Spleen (tissue), 11 donors: ENCODE measurements at regions not wholly inside any gene's neighbourhood (a gene's known extent, or its start where the extent isn't known, plus 50 kb on each side); places are given as distances from the start of the nearest gene placed in this dataset.

Experiments used
- DNase-seq: peaks from one replicate; pipeline ENCODE4 v3.0.0-alpha.2; 2020
- H3K27ac ChIP-seq, 8 donors: fragments of 200-600 bp; sonication (generic) in 7 of 8; 1 replicate in 4 of 8; 2 replicates in 4 of 8; pipeline versions ENCODE4 v1.5.0 to v1.8.0; 2016 to 2021; ENCODE audit warnings: inconsistent platforms in 4 of 8, mild to moderate bottlenecking in 4 of 8, moderate library complexity in 1 of 8
- H3K27me3 ChIP-seq, 7 donors: fragments of 200-600 bp; sonication (generic) in 6 of 7; replicated peaks in 1 of 7; 1 replicate in 4 of 7; 2 replicates in 3 of 7; pipeline versions ENCODE4 v1.5.0 to v1.8.0; 2016 to 2021; ENCODE audit warnings: inconsistent platforms in 3 of 7, mild to moderate bottlenecking in 1 of 7
- H3K36me3 ChIP-seq, 6 donors: fragments of 200-600 bp; sonication (generic) in 5 of 6; 1 replicate in 4 of 6; 2 replicates in 2 of 6; pipeline versions ENCODE4 v1.5.0 to v1.8.0; 2016 to 2021; ENCODE audit warnings: inconsistent platforms in 2 of 6
- H3K4me1 ChIP-seq, 6 donors: fragments of 200-600 bp; sonication (generic) in 5 of 6; 1 replicate in 3 of 6; 2 replicates in 3 of 6; pipeline versions ENCODE4 v1.5.0 to v1.8.0; 2016 to 2021; ENCODE audit warnings: inconsistent platforms in 3 of 6
- H3K4me3 ChIP-seq, 8 donors: fragments of 200-600 bp; sonication (generic) in 7 of 8; 1 replicate in 4 of 8; 2 replicates in 4 of 8; pipeline versions ENCODE4 v1.5.0 to v1.8.0; 2016 to 2021; ENCODE audit warnings: inconsistent platforms in 4 of 8, mild to moderate bottlenecking in 4 of 8, moderate library complexity in 2 of 8
- H3K9me3 ChIP-seq, 8 donors: fragments of 200-600 bp; sonication (generic) in 7 of 8; 1 replicate in 4 of 8; 2 replicates in 4 of 8; pipeline versions ENCODE4 v1.5.0 to v1.8.0; 2016 to 2021; ENCODE audit warnings: inconsistent platforms in 4 of 8
- POLR2A ChIP-seq, 3 donors: fragments of 450-650 bp; IDR thresholded peaks; one replicate each; pipeline ENCODE4 v1.5.1; 2017; ENCODE audit warnings: antibody characterized with exemption in 3 of 3, mild to moderate bottlenecking in 1 of 3
- POLR2AphosphoS5 ChIP-seq, 3 donors: sonication (generic); formaldehyde crosslinking; IDR thresholded peaks; one replicate each; pipeline ENCODE4 v1.5.1; 2017; ENCODE audit warnings: antibody characterized with exemption in 3 of 3
- WGBS, 5 donors: extraction: QIAGEN DNeasy Blood & Tissue Kit in 3 of 5; methylation state at CpG; one replicate each; pipeline versions ENCODE4 v1.1.5 to v1.1.7; 2013 to 2018; 5-methylcytosine and 5-hydroxymethylcytosine counted together
- intact Hi-C: fragments of 100-400 bp; cut with DNase I; formaldehyde crosslinking; loops from one replicate; pipeline ENCODE4 v1.15.0; 2023; ENCODE audit warnings: low total_unique reads
- TF ChIP-seq, protein P1 (sequence below), 11 experiments: fragments of 200-600 bp in 7 of 11; fragments of 450-650 bp in 4 of 11; sonication (generic) in 4 of 11; IDR thresholded peaks in 8 of 11; conservative IDR thresholded peaks in 3 of 11; 1 replicate in 7 of 11; 2 replicates in 4 of 11; pipeline versions ENCODE4 v1.4.0 to v1.8.0; 2016 to 2021; ENCODE audit warnings: antibody characterized with exemption in 11 of 11, inconsistent platforms in 4 of 11, mild to moderate bottlenecking in 1 of 11
- donor health status: healthy with polysubstance abuse.
- donor health status: DM: no; HTN: no; CAD: no; lungs with moderate emphysema.
- donor health status: DM: no; HTN: no; CAD: no.
- donor health status: Bipolar disorder and iron deficiency.
- donor health status: healthy.
- donor health status: DM: no; HTN: no; CAD: no.
- donor health status: DM: yes; HTN: yes; CAD: no.

DNA sequence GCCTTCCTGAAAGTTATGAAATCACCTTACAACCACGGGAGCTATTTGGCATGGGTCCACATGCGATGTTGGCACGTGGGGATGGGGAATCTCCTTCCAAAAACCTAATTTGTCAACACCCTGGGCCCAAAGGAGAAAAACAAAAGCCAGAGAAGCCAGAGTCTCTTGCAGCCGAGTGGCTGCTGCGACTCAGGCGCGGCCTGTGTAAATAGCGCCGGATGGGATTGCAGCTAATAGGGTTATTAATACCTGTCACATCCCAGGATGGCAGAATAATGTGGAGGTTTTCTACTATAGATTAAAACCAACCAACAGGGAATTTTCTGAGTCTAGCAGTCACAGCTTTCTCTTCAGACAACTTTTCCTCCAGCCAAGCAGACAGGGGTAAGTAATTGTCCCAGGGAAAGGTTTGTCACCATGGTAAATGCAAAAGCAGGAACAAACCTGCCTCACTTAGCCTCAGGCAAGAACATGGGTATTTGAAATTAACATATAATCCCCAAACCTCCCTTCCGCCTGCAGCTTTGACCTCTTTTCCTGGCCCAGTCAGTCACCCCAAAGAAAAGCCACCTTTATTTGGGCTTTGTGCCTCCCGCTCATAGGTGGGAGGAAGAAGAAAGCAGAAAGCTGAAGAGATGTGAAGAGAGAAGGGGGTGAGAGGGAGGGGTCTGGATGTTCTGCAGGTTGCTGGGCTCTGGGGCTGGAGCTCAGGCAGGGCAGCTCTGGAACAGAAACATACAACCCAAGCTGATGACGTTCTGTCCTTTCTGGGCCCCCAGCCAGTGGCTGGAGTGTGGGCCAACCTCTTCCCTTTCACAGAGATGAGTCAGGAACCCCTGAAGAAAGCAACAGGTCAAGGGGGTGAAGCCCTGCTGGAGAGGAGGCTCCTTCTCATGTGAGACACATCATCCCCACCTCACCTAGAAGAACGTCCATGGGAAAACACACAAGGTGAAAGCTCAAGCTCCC lies 376.5 kb downstream of the NXPE2 start:
- H3K27ac ChIP-seq = no peak overlapping the region
- intact Hi-C loops = no loop called here
- no peak overlapping the region for H3K4me3 ChIP-seq
- H3K27me3 ChIP-seq = peaks cover 0 to 4% (median 0%) of the 10 kb centered on the region in 7 donors
- H3K4me1 ChIP-seq = no peaks in the 10 kb centered on the region
- DNase-seq = no peak
- 77 to 84% (median 81%) methylated on average over 13 of the region's 13 CpGs for WGBS, 5 donors
- TF ChIP-seq POLR2AphosphoS5 (IDR thresholded peaks at IDR 0.05) = no peak
- TF ChIP-seq, protein P1, sequence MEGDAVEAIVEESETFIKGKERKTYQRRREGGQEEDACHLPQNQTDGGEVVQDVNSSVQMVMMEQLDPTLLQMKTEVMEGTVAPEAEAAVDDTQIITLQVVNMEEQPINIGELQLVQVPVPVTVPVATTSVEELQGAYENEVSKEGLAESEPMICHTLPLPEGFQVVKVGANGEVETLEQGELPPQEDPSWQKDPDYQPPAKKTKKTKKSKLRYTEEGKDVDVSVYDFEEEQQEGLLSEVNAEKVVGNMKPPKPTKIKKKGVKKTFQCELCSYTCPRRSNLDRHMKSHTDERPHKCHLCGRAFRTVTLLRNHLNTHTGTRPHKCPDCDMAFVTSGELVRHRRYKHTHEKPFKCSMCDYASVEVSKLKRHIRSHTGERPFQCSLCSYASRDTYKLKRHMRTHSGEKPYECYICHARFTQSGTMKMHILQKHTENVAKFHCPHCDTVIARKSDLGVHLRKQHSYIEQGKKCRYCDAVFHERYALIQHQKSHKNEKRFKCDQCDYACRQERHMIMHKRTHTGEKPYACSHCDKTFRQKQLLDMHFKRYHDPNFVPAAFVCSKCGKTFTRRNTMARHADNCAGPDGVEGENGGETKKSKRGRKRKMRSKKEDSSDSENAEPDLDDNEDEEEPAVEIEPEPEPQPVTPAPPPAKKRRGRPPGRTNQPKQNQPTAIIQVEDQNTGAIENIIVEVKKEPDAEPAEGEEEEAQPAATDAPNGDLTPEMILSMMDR (IDR thresholded peaks at IDR 0.05 in 8 of 11, conservative IDR thresholded peaks at IDR 0.05 in 3 of 11) = no peak
- no peak for TF ChIP-seq POLR2A (IDR thresholded peaks at IDR 0.05)
- peaks cover 0 to 33% (median 23%) of the 10 kb centered on the region in 8 donors for H3K9me3 ChIP-seq
- H3K36me3 ChIP-seq = no peaks in the 10 kb centered on the region

DNA sequence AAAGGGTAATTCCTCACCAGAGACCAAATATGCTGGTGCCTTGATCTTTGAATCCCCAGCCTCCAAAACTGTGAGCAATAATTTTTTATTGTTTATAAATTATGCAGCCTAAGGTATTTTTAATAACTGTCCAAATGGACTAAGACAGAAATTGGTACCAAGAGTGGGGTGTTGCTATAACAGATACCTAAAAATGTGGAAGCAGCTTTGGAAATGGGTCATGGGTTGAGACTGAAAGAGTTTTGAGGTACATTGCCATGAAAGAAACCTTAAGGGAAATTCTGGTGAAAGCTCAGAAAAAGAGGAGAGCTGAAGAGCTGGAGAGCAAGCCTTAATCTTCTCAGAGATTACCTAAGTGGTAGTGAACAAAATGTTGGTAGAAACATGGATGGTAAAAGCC lies 378.2 kb downstream of the NXPE2 start:
- Histone ChIP-seq H3K36me3 (no peaks in the 10 kb centered on the region), H3K4me1 (no peaks in the 10 kb centered on the region), H3K9me3 (peaks cover 0 to 33% (median 23%) of the 10 kb centered on the region in 8 donors), H3K4me3 (no peak overlapping the region), H3K27ac (no peak overlapping the region), H3K27me3 (no peaks in the 10 kb centered on the region)
- intact Hi-C loops = no loop called here
- no peak for DNase-seq
- TF ChIP-seq, protein P1 (IDR thresholded peaks at IDR 0.05 in 8 of 11, conservative IDR thresholded peaks at IDR 0.05 in 3 of 11) = no peak
- TF ChIP-seq POLR2A (IDR thresholded peaks at IDR 0.05) (no peak), POLR2AphosphoS5 (IDR thresholded peaks at IDR 0.05) (no peak)

DNA sequence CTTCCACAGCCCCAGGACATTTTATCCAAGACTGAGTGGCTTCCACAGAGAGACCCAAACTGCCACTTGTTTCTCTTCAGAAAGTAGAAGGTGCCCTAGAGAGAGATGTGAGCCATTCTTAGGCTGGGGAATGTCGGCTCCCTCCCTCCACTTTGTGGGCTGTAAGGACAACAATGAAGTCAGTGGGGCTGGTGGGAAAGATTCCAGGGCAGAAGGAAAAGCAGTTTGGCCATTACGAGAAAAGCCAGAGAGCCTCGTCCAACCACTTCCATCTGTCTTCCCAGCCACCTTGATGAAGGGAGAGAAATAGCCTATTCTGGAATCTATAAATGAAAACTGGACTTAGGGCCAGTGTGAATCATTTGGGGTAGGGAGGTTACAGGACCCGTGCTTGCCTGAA lies 382.5 kb downstream of the NXPE2 start:
- Histone ChIP-seq H3K4me3 (no peak overlapping the region), H3K27ac (no peak overlapping the region), H3K4me1 (no peaks in the 10 kb centered on the region), H3K9me3 (peaks cover 0 to 37% (median 29%) of the 10 kb centered on the region in 8 donors), H3K36me3 (no peaks in the 10 kb centered on the region), H3K27me3 (no peaks in the 10 kb centered on the region)
- 61 to 73% (median 62%) methylated on average over 4 of the region's 4 CpGs for WGBS, 5 donors
- no peak for DNase-seq
- intact Hi-C loops = no loop called here
- TF ChIP-seq POLR2A (IDR thresholded peaks at IDR 0.05) (no peak), POLR2AphosphoS5 (IDR thresholded peaks at IDR 0.05) (no peak)
- TF ChIP-seq, protein P1 (IDR thresholded peaks at IDR 0.05 in 8 of 11, conservative IDR thresholded peaks at IDR 0.05 in 3 of 11) = no peak

DNA sequence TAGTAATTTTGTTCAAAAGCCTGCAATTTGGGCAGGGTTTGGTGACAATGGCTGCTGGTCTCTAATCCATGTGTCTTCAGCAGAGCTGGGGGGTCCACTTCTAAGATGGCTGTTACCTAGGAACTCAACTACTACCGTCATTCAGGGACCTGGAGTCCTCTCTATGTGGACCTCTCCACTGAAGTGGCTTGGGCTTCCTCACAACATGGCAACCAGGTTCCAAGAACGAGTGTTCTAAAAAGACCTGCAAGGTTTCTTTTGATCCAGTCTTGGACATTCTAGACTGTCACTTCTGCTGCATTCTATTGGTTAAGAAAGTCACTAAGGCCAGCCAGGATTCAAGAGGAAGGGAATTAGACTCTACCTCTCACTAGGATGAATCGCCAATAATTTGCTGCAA lies 387.0 kb downstream of the NXPE2 start:
- peaks cover 0 to 4% (median 0%) of the 10 kb centered on the region in 7 donors for H3K27me3 ChIP-seq
- intact Hi-C loops = no loop called here
- WGBS, 5 donors = 82 to 96% (median 88%) methylated on average over 3 of the region's 3 CpGs
- H3K4me3 ChIP-seq = no peak overlapping the region
- H3K4me1 ChIP-seq = no peaks in the 10 kb centered on the region
- no peak overlapping the region for H3K27ac ChIP-seq
- no peaks in the 10 kb centered on the region for H3K36me3 ChIP-seq
- H3K9me3 ChIP-seq = peaks cover 0 to 16% (median 11%) of the 10 kb centered on the region in 8 donors
- TF ChIP-seq POLR2AphosphoS5 (IDR thresholded peaks at IDR 0.05) (no peak), POLR2A (IDR thresholded peaks at IDR 0.05) (no peak)
- TF ChIP-seq, protein P1 (IDR thresholded peaks at IDR 0.05 in 8 of 11, conservative IDR thresholded peaks at IDR 0.05 in 3 of 11) = no peak
- no peak for DNase-seq
